WI38 (cell line): ENCODE measurements at regions not wholly inside any gene's neighbourhood (a gene's known extent, or its start where the extent isn't known, plus 50 kb on each side); places are given as distances from the start of the nearest gene placed in this dataset.

Experiments
- H3K4me3 ChIP-seq: 2 replicates; pipeline ENCODE4 v1.5.1; 2011; ENCODE audit warnings: low read depth, mild to moderate bottlenecking, control low read depth, low read length
- TF ChIP-seq, protein P1 (sequence below): IDR thresholded peaks from 2 replicates; pipeline ENCODE4 v1.5.1; 2012; ENCODE audit warnings: low read depth, mild to moderate bottlenecking, control low read depth, low read length

DNA sequence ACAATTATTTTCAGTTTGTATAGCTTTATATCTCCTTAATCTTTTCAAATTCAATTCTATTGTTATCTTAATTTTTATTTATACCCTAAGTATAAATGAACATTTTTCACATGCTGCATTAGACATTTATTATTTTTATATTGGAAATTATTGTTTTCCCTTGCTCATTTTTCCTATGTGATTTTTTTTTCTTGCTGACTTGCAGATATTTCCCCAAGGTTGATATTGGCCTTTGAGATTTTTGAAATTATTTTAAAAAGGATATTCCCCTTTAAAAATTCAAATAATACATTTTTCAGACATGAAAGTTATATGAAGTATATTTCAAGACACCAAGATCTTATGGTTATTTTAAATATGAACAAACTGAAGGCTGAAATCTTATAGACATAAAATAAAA lies 234.2 kb downstream of the TRIM36 start:
- H3K4me3 ChIP-seq = no peak overlapping the region
- TF ChIP-seq, protein P1, sequence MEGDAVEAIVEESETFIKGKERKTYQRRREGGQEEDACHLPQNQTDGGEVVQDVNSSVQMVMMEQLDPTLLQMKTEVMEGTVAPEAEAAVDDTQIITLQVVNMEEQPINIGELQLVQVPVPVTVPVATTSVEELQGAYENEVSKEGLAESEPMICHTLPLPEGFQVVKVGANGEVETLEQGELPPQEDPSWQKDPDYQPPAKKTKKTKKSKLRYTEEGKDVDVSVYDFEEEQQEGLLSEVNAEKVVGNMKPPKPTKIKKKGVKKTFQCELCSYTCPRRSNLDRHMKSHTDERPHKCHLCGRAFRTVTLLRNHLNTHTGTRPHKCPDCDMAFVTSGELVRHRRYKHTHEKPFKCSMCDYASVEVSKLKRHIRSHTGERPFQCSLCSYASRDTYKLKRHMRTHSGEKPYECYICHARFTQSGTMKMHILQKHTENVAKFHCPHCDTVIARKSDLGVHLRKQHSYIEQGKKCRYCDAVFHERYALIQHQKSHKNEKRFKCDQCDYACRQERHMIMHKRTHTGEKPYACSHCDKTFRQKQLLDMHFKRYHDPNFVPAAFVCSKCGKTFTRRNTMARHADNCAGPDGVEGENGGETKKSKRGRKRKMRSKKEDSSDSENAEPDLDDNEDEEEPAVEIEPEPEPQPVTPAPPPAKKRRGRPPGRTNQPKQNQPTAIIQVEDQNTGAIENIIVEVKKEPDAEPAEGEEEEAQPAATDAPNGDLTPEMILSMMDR = no peak

DNA sequence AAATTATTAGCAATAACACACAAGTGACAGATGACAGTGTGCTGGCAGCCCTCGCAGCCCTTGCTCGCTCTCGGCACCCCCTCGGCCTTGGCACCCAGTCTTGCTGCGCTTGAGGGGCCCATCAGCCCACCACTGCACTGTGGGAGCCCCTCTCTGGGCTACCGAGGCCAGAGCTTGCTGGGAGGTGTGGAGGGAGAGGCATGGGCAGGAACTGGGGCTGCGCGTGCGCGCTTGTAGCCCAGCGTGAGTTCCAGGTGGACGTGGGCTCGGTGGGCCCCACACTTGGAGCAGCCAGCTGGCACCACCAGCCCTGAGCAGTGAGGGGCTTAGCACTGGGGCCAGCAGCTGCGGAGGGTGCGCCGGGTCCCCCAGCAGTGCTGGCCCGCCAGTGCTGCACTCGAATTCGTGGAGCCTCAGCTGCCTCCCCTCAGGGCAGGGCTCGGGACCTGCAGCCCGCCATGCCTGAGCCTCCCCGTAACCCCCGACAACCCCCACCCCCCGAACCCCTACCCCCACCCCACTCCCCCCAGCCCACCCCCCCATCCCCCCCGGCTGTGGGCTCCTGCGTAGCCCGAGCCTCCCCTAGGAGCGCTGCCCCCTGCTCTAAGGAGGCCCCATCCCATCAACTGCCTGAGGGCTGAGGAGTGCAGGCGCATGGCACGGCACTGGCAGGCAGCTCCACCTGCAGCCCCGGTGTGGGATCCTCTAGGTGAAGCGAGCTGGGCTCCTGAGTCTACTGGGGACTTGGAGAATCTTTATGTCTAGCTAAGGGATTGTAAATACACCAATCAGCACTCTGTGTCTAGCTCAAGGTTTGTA lies 240.9 kb downstream of the TRIM36 start:
- no peak overlapping the region for H3K4me3 ChIP-seq
- TF ChIP-seq, protein P1 = no peak

DNA sequence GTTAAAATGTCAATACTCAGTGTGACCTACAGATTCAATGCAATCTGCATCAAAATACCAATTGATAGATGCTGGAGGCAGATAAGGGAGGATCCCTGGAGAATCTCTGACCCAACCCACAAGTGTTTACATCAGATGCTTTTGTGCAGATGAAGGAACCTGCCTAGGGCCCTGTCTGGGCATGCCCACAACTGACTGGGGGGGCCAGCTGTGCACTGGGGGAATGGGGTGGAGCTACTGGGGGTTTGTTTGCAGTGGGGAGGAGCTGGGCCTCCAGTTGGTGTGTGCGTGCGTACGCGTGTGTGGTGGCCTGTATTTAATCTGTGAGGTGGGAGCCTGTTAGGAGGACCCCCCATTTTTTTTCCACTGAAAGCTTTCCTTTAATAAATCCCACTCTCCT lies 244.9 kb downstream of the TRIM36 start:
- TF ChIP-seq, protein P1 = no peak

DNA sequence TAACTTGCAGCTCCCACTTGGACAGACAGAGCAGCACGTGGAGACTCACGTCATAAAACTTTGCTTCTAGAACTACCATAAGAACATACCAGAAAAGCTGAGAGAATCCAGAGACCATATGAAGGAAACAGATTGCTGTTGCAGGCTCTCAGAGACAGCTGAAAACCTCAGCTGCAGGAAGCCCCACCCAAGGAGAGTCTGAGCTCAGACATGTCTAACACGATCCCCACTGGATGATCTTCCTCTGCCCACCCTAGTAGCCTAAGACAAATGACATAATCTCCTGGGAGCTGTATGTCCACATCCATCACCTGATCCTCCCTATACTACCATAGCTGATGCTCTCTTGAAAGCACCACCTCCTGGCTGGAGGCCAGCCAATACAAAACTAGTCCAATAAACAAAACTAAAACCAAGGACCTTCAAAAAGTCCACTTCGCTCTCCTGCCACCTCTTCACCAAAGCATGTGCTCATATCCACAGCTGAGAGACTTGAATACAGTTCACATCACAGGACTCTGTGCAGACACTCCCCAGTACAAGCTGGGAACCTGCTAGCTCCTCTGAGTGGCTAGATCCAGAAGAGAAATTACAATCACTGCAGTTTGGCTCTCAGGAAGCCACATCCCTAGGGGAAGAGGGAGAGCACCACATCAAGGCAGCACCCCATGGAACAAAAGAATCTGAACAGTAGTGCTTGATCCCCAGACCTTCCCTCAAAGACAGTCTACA lies 257.4 kb downstream of the TRIM36 start:
- TF ChIP-seq, protein P1 = no peak
- no peak overlapping the region for H3K4me3 ChIP-seq

More for the DNA sequence above, 244.9 kb downstream of the TRIM36 start:
- no peak overlapping the region for H3K4me3 ChIP-seq

DNA sequence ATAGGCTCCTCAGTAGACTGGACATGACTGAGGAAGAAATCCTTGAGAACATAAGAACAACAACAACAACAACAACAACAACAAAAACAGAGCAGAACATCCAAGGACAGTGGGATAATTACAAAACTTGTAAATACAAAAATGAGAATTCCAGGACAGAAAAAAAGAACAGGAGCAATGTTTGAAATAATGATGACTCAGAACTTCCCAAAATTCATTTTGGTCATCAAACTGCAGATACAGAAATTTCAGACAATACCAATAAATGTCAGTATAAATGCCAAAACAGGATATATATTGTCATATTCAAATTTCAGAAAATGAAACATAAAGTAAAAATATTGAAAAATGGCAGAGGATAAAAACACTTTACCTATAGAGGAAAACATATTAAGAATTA lies 259.0 kb downstream of the TRIM36 start:
- TF ChIP-seq, protein P1 = no peak
- no peak overlapping the region for H3K4me3 ChIP-seq

DNA sequence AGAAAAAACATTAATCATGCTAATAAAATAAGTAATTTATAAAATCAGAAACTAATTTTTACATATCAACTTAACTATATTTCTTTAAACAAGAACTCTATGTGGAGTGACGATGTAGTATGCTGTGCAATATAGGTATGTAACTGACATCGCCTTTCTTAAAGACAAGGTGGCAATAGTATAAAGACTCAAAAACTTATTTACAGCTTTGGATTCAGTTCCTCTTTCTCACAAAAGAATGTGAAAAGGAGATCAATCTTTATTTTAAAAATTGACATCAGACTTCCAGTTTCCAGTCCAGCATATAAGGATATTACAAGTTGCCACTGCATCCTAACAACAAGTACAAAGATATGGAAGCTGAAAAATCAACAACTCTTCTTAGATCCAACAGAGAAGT lies 260.3 kb downstream of the TRIM36 start:
- H3K4me3 ChIP-seq = no peak overlapping the region
- TF ChIP-seq, protein P1 = no peak

DNA sequence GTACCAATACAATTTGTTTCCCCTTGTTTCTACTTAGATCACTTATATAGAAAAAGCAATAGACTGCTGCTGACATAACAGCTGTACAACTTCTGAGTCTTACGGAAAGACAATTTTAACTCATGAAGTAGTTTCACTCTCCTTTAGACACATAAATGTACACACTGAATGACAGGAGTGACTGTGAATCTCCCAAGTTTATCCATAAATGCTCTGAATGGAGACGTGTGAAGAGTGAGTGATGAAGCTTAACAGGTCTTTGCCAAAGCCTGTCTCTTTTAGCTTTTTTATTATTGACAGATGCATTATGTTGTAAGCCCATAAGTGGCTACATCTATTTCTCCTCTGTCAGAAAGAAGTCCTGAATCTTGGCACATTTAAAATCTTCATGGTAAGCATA lies 265.9 kb downstream of the TRIM36 start:
- H3K4me3 ChIP-seq = no peak overlapping the region
- TF ChIP-seq, protein P1 = no peak
